Astrocyte of the spinal cord (primary cell): ENCODE measurements at regions not wholly inside any gene's neighbourhood (a gene's known extent, or its start where the extent isn't known, plus 50 kb on each side); places are given as distances from the start of the nearest gene placed in this dataset.

Source experiments
- DNase-seq: peaks from one replicate; pipeline ENCODE4 v3.0.0; 2011; ENCODE audit warnings: low read depth, low spot score
- H3K4me3 ChIP-seq: 2 replicates; pipeline ENCODE4 v1.5.1; 2011; ENCODE audit warnings: low read depth, mild to moderate bottlenecking, low read length, moderate library complexity
- CTCF ChIP-seq: IDR thresholded peaks from 2 replicates; pipeline ENCODE4 v1.5.1; 2012; ENCODE audit warnings: low read depth, mild to moderate bottlenecking, low read length, inconsistent platforms
- in situ Hi-C: cut with HindIII; loops from 2 replicates; pipeline ENCODE4 v1.10.0; 2017; ENCODE audit warnings: low sequenced_read_pairs

GRCh38 chr11:18878211-18878610 is 61.0 kb downstream of the MRGPRX1 start:
- no peak for TF ChIP-seq CTCF
- DNase-seq, result no peak
- in situ Hi-C loops, result no loop called here
- no peak overlapping the region for H3K4me3 ChIP-seq

- TF ChIP-seq CTCF, result no peak
- no peak overlapping the region for H3K4me3 ChIP-seq
- no peak for DNase-seq
- in situ Hi-C loops, result no loop called here
These were observed 73.3 kb downstream of the MRGPRX1 start for GRCh38 chr11:18865951-18866350.

- no peak for TF ChIP-seq CTCF
- H3K4me3 ChIP-seq, result no peak overlapping the region
- no peak for DNase-seq
- in situ Hi-C loops, result no loop called here
These were observed 73.7 kb upstream of the PTPN5 start for GRCh38 chr11:18865261-18865660.

- peak; percentile 48 for TF ChIP-seq CTCF
- in situ Hi-C loops, result no loop called here
- H3K4me3 ChIP-seq, result no peak overlapping the region
- peak; percentile 11 for DNase-seq
These were observed 61.6 kb upstream of the PTPN5 start for GRCh38 chr11:18853086-18853720.

GRCh38 chr11:18849406-18849805 is 57.8 kb upstream of the PTPN5 start:
- in situ Hi-C loops, result no loop called here
- H3K4me3 ChIP-seq, result no peak overlapping the region
- DNase-seq, result no peak
- TF ChIP-seq CTCF, result no peak

GRCh38 chr11:18844753-18845367 is 53.3 kb upstream of the PTPN5 start:
- in situ Hi-C loops, result no loop called here
- TF ChIP-seq CTCF, result peak; percentile 84

More at GRCh38 chr11:18844753-18845367, 53.3 kb upstream of the PTPN5 start:
- peak; percentile 14 for DNase-seq
- no peak overlapping the region for H3K4me3 ChIP-seq
